BLaER1 treated with 17β-estradiol and CSF1 and Interleukin-3, amounts not matched to agents 10 nM and 100 nM (cell line): ENCODE measurements at regions not wholly inside any gene's neighbourhood (a gene's known extent, or its start where the extent isn't known, plus 50 kb on each side); places are given as distances from the start of the nearest gene placed in this dataset.

Experiments used
- H3K27ac ChIP-seq, 11 experiments: shearing (Covaris generic); formaldehyde crosslinking; 2 replicates each; pipeline ENCODE4 v1.8.1; 2022
- H3K27me3 ChIP-seq, 11 experiments: shearing (Covaris generic); formaldehyde crosslinking; 2 replicates each; pipeline ENCODE4 v1.8.1; 2022
- H3K36me3 ChIP-seq, 11 experiments: shearing (Covaris generic); formaldehyde crosslinking; 2 replicates each; pipeline ENCODE4 v1.8.1; 2022
- H3K4me1 ChIP-seq, 10 experiments: shearing (Covaris generic); formaldehyde crosslinking; 2 replicates each; pipeline ENCODE4 v1.8.1; 2022
- H3K4me2 ChIP-seq, 11 experiments: shearing (Covaris generic); formaldehyde crosslinking; 2 replicates each; pipeline ENCODE4 v1.8.1; 2022
- H3K4me3 ChIP-seq, 10 experiments: shearing (Covaris generic); formaldehyde crosslinking; 2 replicates each; pipeline ENCODE4 v1.8.1; 2022
- H3K9ac ChIP-seq, 11 experiments: shearing (Covaris generic); formaldehyde crosslinking; 2 replicates each; pipeline ENCODE4 v1.8.1; 2022
- H3K9me3 ChIP-seq, 11 experiments: shearing (Covaris generic); formaldehyde crosslinking; replicated peaks in 1 of 11; 2 replicates each; pipeline ENCODE4 v1.8.1; 2022
- H4K20me1 ChIP-seq, 11 experiments: shearing (Covaris generic); formaldehyde crosslinking; 2 replicates each; pipeline ENCODE4 v1.8.1; 2022
- Cebpa-rat ChIP-seq, 11 experiments: shearing (Covaris generic); IDR thresholded peaks; 2 replicates each; pipeline ENCODE4 v1.8.1; 2022

- no peaks in the 10 kb centered on the region for H3K36me3 ChIP-seq
- no peaks in the 10 kb centered on the region for H3K27me3 ChIP-seq
- 0 out of 22 replicates have a peak overlapping the region, but pooled peaks of 1 of the 11 experiments have one; percentile 5 for H3K4me2 ChIP-seq
- no peak for TF ChIP-seq Cebpa-rat (IDR thresholded peaks at IDR 0.05)
- H3K27ac ChIP-seq = no peak overlapping the region
- no peaks in the 10 kb centered on the region for H3K4me1 ChIP-seq
- no peak overlapping the region for H3K4me3 ChIP-seq
- no peaks in the 10 kb centered on the region for H3K9me3 ChIP-seq
- H4K20me1 ChIP-seq = no peaks in the 10 kb centered on the region
- no peak overlapping the region for H3K9ac ChIP-seq
These were observed 317.9 kb upstream of the UBE2E3 start for GRCh38 chr2:180662521-180662920.

- H3K27me3 ChIP-seq = peaks cover 0 to 6% (median 0%) of the 10 kb centered on the region in 11 experiments; a peak in 1 of 22 replicates
- H3K9me3 ChIP-seq = no peaks in the 10 kb centered on the region
- H3K36me3 ChIP-seq = no peaks in the 10 kb centered on the region
- H4K20me1 ChIP-seq = no peaks in the 10 kb centered on the region
- no peaks in the 10 kb centered on the region for H3K4me1 ChIP-seq
- no peak overlapping the region for H3K9ac ChIP-seq
- no peak overlapping the region for H3K27ac ChIP-seq
- H3K4me3 ChIP-seq = no peak overlapping the region
- no peak for TF ChIP-seq Cebpa-rat (IDR thresholded peaks at IDR 0.05)
- no peak overlapping the region for H3K4me2 ChIP-seq
These were observed 318.7 kb upstream of the UBE2E3 start for GRCh38 chr2:180661686-180662030.

- Histone ChIP-seq H4K20me1 (no peaks in the 10 kb centered on the region), H3K9ac (no peak overlapping the region), H3K4me2 (no peak overlapping the region), H3K4me1 (no peaks in the 10 kb centered on the region), H3K27ac (no peak overlapping the region), H3K9me3 (no peaks in the 10 kb centered on the region), H3K36me3 (no peaks in the 10 kb centered on the region), H3K27me3 (peaks cover 0 to 6% (median 0%) of the 10 kb centered on the region in 11 experiments; a peak in 1 of 22 replicates), H3K4me3 (no peak overlapping the region)
- no peak for TF ChIP-seq Cebpa-rat (IDR thresholded peaks at IDR 0.05)
These were observed 319.3 kb upstream of the UBE2E3 start for GRCh38 chr2:180660881-180661685.

DNA sequence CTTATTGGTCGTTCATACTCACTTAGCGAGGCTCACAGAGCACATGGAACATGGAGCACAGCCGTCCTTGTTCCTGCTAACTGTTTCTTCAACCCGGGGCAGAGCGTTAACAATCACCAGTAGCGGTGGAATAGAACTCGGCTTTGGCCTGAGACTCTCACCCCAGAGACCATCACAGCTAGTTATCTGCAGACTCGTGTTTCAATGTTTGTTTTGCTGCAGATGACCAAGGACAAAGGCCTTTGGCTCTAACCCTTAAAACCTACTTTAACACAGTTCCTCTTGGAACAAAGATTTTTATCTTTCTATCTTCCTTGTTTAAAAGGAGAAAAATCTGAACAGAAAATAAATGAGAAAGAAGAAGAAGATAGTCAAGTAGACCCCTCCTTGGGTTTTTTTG, 320.2 kb upstream of the UBE2E3 start:
- Histone ChIP-seq H3K4me2 (no peak overlapping the region), H4K20me1 (no peaks in the 10 kb centered on the region), H3K27ac (no peak overlapping the region), H3K36me3 (no peaks in the 10 kb centered on the region), H3K9ac (no peak overlapping the region), H3K27me3 (peaks cover 0 to 6% (median 0%) of the 10 kb centered on the region in 11 experiments; a peak in 2 of 22 replicates), H3K4me1 (no peaks in the 10 kb centered on the region), H3K4me3 (no peak overlapping the region), H3K9me3 (no peaks in the 10 kb centered on the region)
- no peak for TF ChIP-seq Cebpa-rat (IDR thresholded peaks at IDR 0.05)

DNA sequence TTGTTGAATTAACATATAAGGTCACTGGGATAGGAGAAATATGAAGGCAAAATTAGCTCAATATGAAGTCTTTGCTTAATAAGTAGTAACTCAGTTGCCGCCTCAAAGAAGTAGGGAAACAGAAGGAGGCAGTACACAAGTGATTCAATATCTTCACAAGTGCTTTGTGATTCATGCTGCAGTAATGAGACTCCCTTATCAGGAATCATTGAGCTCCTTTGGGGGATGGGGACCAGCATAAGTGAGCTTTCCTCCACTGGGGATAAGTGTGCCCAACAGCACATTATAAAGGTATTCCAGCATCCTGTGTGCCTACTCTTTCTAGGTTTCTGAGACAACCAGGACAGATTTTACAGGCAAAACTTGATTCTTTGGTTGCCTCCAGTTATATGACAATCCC, 323.4 kb upstream of the UBE2E3 start:
- H3K4me2 ChIP-seq = no peak overlapping the region
- H4K20me1 ChIP-seq = no peaks in the 10 kb centered on the region
- H3K4me1 ChIP-seq = peaks cover 0 to 11% (median 0%) of the 10 kb centered on the region in 10 experiments; a peak in 4 of 20 replicates
- no peaks in the 10 kb centered on the region for H3K36me3 ChIP-seq
- H3K9ac ChIP-seq = no peak overlapping the region
- peaks cover 0 to 20% (median 0%) of the 10 kb centered on the region in 11 experiments; a peak in 4 of 22 replicates for H3K27me3 ChIP-seq
- H3K4me3 ChIP-seq = no peak overlapping the region
- no peak overlapping the region for H3K27ac ChIP-seq
- no peak for TF ChIP-seq Cebpa-rat (IDR thresholded peaks at IDR 0.05)
- H3K9me3 ChIP-seq = no peaks in the 10 kb centered on the region

- Histone ChIP-seq H3K4me1 (peaks cover 0 to 11% (median 0%) of the 10 kb centered on the region in 10 experiments; a peak in 4 of 20 replicates), H3K4me2 (no peak overlapping the region), H4K20me1 (no peaks in the 10 kb centered on the region), H3K27me3 (peaks cover 0 to 20% (median 0%) of the 10 kb centered on the region in 11 experiments; a peak in 4 of 22 replicates), H3K4me3 (no peak overlapping the region), H3K36me3 (no peaks in the 10 kb centered on the region), H3K9me3 (no peaks in the 10 kb centered on the region), H3K27ac (no peak overlapping the region), H3K9ac (no peak overlapping the region)
- TF ChIP-seq Cebpa-rat (IDR thresholded peaks at IDR 0.05) = no peak
These were observed 324.0 kb upstream of the UBE2E3 start for GRCh38 chr2:180656455-180656847.

DNA sequence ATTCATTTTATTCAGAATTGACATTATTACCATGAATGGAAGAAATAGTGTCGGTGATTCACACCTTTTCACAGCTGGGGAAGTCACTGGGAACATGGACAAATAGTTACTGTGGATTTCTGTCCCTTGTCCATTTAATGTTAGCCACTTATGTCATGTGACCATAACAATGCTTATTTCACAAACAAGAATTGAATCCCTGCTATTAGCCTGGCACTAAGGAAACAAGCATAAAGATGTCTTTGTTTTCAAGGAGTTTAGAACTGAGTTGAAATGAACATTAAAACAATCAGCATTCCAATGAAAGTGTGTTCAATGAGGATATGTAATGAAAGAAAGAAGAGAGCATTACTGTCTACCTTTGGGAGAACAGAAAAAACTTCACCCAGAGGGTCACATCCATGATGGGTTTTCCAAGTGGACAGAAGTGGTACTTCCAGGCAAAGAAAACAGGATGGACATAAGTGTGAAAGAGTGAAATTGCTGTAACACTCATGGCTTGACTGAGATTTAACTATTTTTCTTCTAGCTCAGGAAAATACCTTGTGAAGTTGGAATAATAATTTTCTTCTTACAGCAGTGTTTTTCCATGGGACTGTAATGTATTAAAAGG, 324.5 kb upstream of the UBE2E3 start:
- no peak overlapping the region for H3K9ac ChIP-seq
- H3K27me3 ChIP-seq = peaks cover 0 to 20% (median 0%) of the 10 kb centered on the region in 11 experiments; a peak in 4 of 22 replicates
- H3K27ac ChIP-seq = no peak overlapping the region
- H3K9me3 ChIP-seq = no peaks in the 10 kb centered on the region
- no peak overlapping the region for H3K4me3 ChIP-seq
- H4K20me1 ChIP-seq = no peaks in the 10 kb centered on the region
- TF ChIP-seq Cebpa-rat (IDR thresholded peaks at IDR 0.05) = no peak
- H3K4me2 ChIP-seq = no peak overlapping the region
- H3K36me3 ChIP-seq = no peaks in the 10 kb centered on the region
- peaks cover 0 to 11% (median 0%) of the 10 kb centered on the region in 10 experiments; a peak in 4 of 20 replicates for H3K4me1 ChIP-seq

- Histone ChIP-seq H3K4me3 (no peak overlapping the region), H3K4me1 (peaks cover 0 to 11% (median 0%) of the 10 kb centered on the region in 10 experiments; a peak in 4 of 20 replicates), H4K20me1 (no peaks in the 10 kb centered on the region), H3K9me3 (no peaks in the 10 kb centered on the region), H3K27me3 (peaks cover 0 to 23% (median 0%) of the 10 kb centered on the region in 11 experiments; a peak in 4 of 22 replicates), H3K4me2 (no peak overlapping the region), H3K36me3 (no peaks in the 10 kb centered on the region), H3K27ac (no peak overlapping the region), H3K9ac (no peak overlapping the region)
- no peak for TF ChIP-seq Cebpa-rat (IDR thresholded peaks at IDR 0.05)
These were observed 325.0 kb upstream of the UBE2E3 start for GRCh38 chr2:180655393-180655792.

- H3K27ac ChIP-seq = no peak overlapping the region
- no peaks in the 10 kb centered on the region for H4K20me1 ChIP-seq
- no peak for TF ChIP-seq Cebpa-rat (IDR thresholded peaks at IDR 0.05)
- peaks cover 0 to 11% (median 0%) of the 10 kb centered on the region in 10 experiments; a peak in 4 of 20 replicates for H3K4me1 ChIP-seq
- H3K9ac ChIP-seq = no peak overlapping the region
- no peaks in the 10 kb centered on the region for H3K36me3 ChIP-seq
- H3K4me2 ChIP-seq = no peak overlapping the region
- no peak overlapping the region for H3K4me3 ChIP-seq
- H3K9me3 ChIP-seq = no peaks in the 10 kb centered on the region
- peaks cover 0 to 25% (median 0%) of the 10 kb centered on the region in 11 experiments; a peak in 4 of 22 replicates for H3K27me3 ChIP-seq
These were observed 326.9 kb upstream of the UBE2E3 start for GRCh38 chr2:180653481-180653880.
